GM23338 (cell line): ENCODE measurements at regions not wholly inside any gene's neighbourhood (a gene's known extent, or its start where the extent isn't known, plus 50 kb on each side); places are given as distances from the start of the nearest gene placed in this dataset.

Experiments
- ATAC-seq: fragments of 200-7000 bp; cut with Tn5 transposase; 3 replicates; pipeline ENCODE4 v1.9.1; 2020
- DNase-seq: peaks from one replicate; pipeline ENCODE4 v3.0.0-alpha.2; 2015; ENCODE audit warnings: low spot score
- H2AFZ ChIP-seq: fragments of 200-600 bp; sonication (generic); 2 replicates; pipeline ENCODE4 v1.8.0; 2016; ENCODE audit warnings: antibody characterized with exemption, mild to moderate bottlenecking, moderate library complexity
- H3F3A ChIP-seq: fragments of 200-600 bp; sonication (generic); replicated peaks from 2 replicates; pipeline ENCODE4 v1.8.0; 2017; ENCODE audit warnings: antibody characterized with exemption, mixed run types, low read depth
- H3K27ac ChIP-seq: fragments of 200-600 bp; sonication (generic); 2 replicates; pipeline ENCODE4 v1.6.1; 2016; ENCODE audit warnings: low read depth
- H3K27me3 ChIP-seq: fragments of 200-600 bp; sonication (generic); 2 replicates; pipeline ENCODE4 v1.8.0; 2016; ENCODE audit warnings: mild to moderate bottlenecking, mixed run types, moderate library complexity; ENCODE audit not compliant: insufficient read depth
- H3K36me3 ChIP-seq: fragments of 200-600 bp; sonication (generic); 2 replicates; pipeline ENCODE4 v1.8.0; 2016; ENCODE audit warnings: mild to moderate bottlenecking; ENCODE audit not compliant: insufficient read depth
- H3K4me1 ChIP-seq: fragments of 200-600 bp; sonication (generic); 2 replicates; pipeline ENCODE4 v1.8.0; 2016; ENCODE audit warnings: mild to moderate bottlenecking, moderate library complexity; ENCODE audit not compliant: insufficient read depth
- H3K4me2 ChIP-seq: fragments of 200-600 bp; sonication (generic); 2 replicates; pipeline ENCODE4 v1.7.1; 2017; ENCODE audit warnings: mixed run types
- H3K4me3 ChIP-seq: fragments of 200-600 bp; sonication (generic); 2 replicates; pipeline ENCODE4 v1.6.1; 2016; ENCODE audit warnings: mixed run types
- H3K79me2 ChIP-seq: fragments of 200-600 bp; sonication (generic); replicated peaks from 2 replicates; pipeline ENCODE4 v1.8.0; 2017; ENCODE audit warnings: mild to moderate bottlenecking; ENCODE audit not compliant: insufficient read depth
- H3K9me2 ChIP-seq: fragments of 200-600 bp; sonication (generic); 2 replicates; pipeline ENCODE4 v1.8.0; 2017; ENCODE audit not compliant: insufficient read depth
- H4K20me1 ChIP-seq: fragments of 200-600 bp; sonication (generic); replicated peaks from 2 replicates; pipeline ENCODE4 v1.8.0; 2017; ENCODE audit warnings: mild to moderate bottlenecking; ENCODE audit not compliant: insufficient read depth
- H3K27ac Mint-ChIP-seq: 2 replicates; pipeline ENCODE4 v1.8.0; 2020; ENCODE audit warnings: inconsistent platforms, mild to moderate bottlenecking, moderate library complexity, mixed read lengths
- H3K27me3 Mint-ChIP-seq: 3 replicates; pipeline ENCODE4 v1.8.0; 2022; ENCODE audit warnings: low read depth, mild to moderate bottlenecking, moderate library complexity, mixed read lengths, inconsistent platforms; ENCODE audit not compliant: insufficient read depth, poor library complexity
- H3K36me3 Mint-ChIP-seq: 3 replicates; pipeline ENCODE4 v1.8.0; 2021; ENCODE audit warnings: low read depth, mild to moderate bottlenecking, inconsistent platforms, moderate library complexity, mixed read lengths
- H3K4me1 Mint-ChIP-seq: 3 replicates; pipeline ENCODE4 v1.8.0; 2020; ENCODE audit warnings: mild to moderate bottlenecking, inconsistent platforms, mixed read lengths
- H3K4me3 Mint-ChIP-seq: 3 replicates; pipeline ENCODE4 v1.8.0; 2021; ENCODE audit warnings: moderate library complexity, mild to moderate bottlenecking, inconsistent platforms, mixed read lengths
- H3K9me3 Mint-ChIP-seq: 3 replicates; pipeline ENCODE4 v1.8.0; 2020; ENCODE audit warnings: moderate library complexity, mild to moderate bottlenecking, inconsistent platforms, mixed read lengths
- CREB1 ChIP-seq: fragments of 250-450 bp; sonication (Bioruptor Pico); IDR thresholded peaks from 2 replicates; pipeline ENCODE4 v1.5.0; 2020; ENCODE audit warnings: low read depth, mild to moderate bottlenecking, moderate library complexity
- EZH2 ChIP-seq: fragments of 200-600 bp; sonication (generic); IDR thresholded peaks from one replicate; pipeline ENCODE4 v1.8.0; 2017; ENCODE audit warnings: antibody characterized with exemption, mild to moderate bottlenecking, low read depth; ENCODE audit not compliant: unreplicated experiment
- EZH2phosphoT487 ChIP-seq: fragments of 200-600 bp; sonication (generic); IDR thresholded peaks from one replicate; pipeline ENCODE4 v1.8.1; 2018; ENCODE audit warnings: antibody characterized with exemption; ENCODE audit not compliant: unreplicated experiment
- JUNB ChIP-seq: IDR thresholded peaks from one replicate; pipeline ENCODE4 v1.6.1; 2016; ENCODE audit warnings: antibody characterized with exemption; ENCODE audit not compliant: unreplicated experiment
- NANOG ChIP-seq: IDR thresholded peaks from 2 replicates; pipeline ENCODE4 v1.6.1; 2016; ENCODE audit warnings: antibody characterized with exemption, borderline replicate concordance
- POLR2AphosphoS5 ChIP-seq: IDR thresholded peaks from 2 replicates; pipeline ENCODE4 v1.6.1; 2016; ENCODE audit warnings: antibody characterized with exemption, low read depth
- STAT1 ChIP-seq: IDR thresholded peaks from one replicate; pipeline ENCODE4 v1.6.1; 2016; ENCODE audit warnings: antibody characterized with exemption; ENCODE audit not compliant: unreplicated experiment
- ZNF114 ChIP-seq: fragments of 250-450 bp; sonication (Bioruptor Pico); IDR thresholded peaks from 2 replicates; pipeline ENCODE4 v1.5.0; 2020; ENCODE audit warnings: mild to moderate bottlenecking, moderate library complexity
- TF ChIP-seq, protein P1 (sequence below): IDR thresholded peaks from one replicate; pipeline ENCODE4 v1.6.1; 2018; ENCODE audit warnings: antibody characterized with exemption; ENCODE audit not compliant: unreplicated experiment
- TF ChIP-seq, protein P2 (sequence below), 2 experiments: fragments of 200-600 bp in 1 of 2; sonication (generic) in 1 of 2; conservative IDR thresholded peaks; 2 replicates each; pipeline versions ENCODE4 v1.5.1 to v1.6.1; 2016 to 2017; ENCODE audit warnings: antibody characterized with exemption in 2 of 2, low read depth in 2 of 2, mild to moderate bottlenecking in 2 of 2, moderate library complexity in 1 of 2
- TF ChIP-seq, protein P3 (sequence below): fragments of 250-450 bp; sonication (Bioruptor Pico); IDR thresholded peaks from 2 replicates; pipeline ENCODE4 v1.5.0; 2020; ENCODE audit warnings: mild to moderate bottlenecking, moderate library complexity
- TF ChIP-seq, protein P4 (sequence below): IDR thresholded peaks from 2 replicates; pipeline ENCODE4 v1.6.1; 2016; ENCODE audit warnings: antibody characterized with exemption

DNA sequence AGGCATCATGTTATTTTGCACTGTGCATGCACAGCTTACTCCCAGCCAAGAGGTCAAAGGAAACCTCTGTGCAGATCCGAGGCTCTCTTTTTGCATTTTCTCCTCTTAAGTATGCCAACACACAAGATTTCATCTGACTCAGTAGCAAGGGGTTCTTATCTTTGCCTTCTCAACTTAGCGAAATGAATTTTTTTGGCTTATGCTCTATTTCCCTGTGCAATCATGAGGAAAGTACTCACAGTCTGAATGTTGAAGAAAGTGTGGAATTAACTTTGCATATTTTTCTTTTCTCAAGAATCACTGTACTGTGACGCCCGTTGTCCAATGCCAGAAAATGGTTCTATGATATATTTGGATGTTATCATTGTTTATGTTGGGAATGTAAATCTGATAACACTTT lies 173.5 kb upstream of the FBXL7 start (continued):
- TF ChIP-seq, protein P1, sequence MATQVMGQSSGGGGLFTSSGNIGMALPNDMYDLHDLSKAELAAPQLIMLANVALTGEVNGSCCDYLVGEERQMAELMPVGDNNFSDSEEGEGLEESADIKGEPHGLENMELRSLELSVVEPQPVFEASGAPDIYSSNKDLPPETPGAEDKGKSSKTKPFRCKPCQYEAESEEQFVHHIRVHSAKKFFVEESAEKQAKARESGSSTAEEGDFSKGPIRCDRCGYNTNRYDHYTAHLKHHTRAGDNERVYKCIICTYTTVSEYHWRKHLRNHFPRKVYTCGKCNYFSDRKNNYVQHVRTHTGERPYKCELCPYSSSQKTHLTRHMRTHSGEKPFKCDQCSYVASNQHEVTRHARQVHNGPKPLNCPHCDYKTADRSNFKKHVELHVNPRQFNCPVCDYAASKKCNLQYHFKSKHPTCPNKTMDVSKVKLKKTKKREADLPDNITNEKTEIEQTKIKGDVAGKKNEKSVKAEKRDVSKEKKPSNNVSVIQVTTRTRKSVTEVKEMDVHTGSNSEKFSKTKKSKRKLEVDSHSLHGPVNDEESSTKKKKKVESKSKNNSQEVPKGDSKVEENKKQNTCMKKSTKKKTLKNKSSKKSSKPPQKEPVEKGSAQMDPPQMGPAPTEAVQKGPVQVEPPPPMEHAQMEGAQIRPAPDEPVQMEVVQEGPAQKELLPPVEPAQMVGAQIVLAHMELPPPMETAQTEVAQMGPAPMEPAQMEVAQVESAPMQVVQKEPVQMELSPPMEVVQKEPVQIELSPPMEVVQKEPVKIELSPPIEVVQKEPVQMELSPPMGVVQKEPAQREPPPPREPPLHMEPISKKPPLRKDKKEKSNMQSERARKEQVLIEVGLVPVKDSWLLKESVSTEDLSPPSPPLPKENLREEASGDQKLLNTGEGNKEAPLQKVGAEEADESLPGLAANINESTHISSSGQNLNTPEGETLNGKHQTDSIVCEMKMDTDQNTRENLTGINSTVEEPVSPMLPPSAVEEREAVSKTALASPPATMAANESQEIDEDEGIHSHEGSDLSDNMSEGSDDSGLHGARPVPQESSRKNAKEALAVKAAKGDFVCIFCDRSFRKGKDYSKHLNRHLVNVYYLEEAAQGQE: no peak
- no peak for TF ChIP-seq NANOG
- TF ChIP-seq POLR2AphosphoS5: no peak

DNA sequence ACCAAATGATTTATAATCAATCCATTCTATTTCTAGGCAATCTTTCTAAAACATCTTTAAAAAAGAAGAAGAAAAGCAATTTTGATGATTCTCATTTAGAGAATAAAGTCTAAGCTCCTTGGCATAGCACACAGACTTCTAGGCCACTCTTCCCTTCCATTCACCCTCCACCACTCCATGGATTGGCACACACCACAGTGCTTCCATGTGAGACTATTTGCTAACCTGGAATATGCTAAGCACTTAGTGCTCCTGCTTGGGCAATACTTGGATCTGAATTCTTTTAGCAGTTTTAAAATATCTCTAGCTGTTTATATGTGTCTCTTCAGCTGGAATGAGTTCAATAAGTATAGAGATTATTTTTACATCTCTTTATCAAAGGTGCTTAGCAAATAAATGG lies 177.6 kb upstream of the FBXL7 start:
- Histone ChIP-seq H3K36me3 (no peaks in the 10 kb centered on the region), H3K4me3 (no peak overlapping the region), H3K27ac (no peak overlapping the region), H4K20me1 (no peaks in the 10 kb centered on the region), H3K9me2 (no peaks in the 10 kb centered on the region), H3F3A (no peaks in the 10 kb centered on the region), H3K27me3 (no peaks in the 10 kb centered on the region), H3K4me1 (no peaks in the 10 kb centered on the region), H3K4me2 (no peak overlapping the region), H3K79me2 (no peaks in the 10 kb centered on the region), H2AFZ (no peak overlapping the region)
- Mint-ChIP-seq H3K4me1 (peaks cover 7% of the 10 kb centered on the region; the same call in 2 of the 3 replicates), H3K4me3 (no peak overlapping the region), H3K27ac (no peak overlapping the region), H3K9me3 (no peaks in the 10 kb centered on the region), H3K36me3 (no peaks in the 10 kb centered on the region), H3K27me3 (no peaks in the 10 kb centered on the region)
- ATAC-seq (no peak), DNase-seq (no peak)
- TF ChIP-seq CREB1 (CRISPR knock-in tag) (no peak), ZNF114 (CRISPR knock-in tag) (no peak), EZH2 (no peak), POLR2AphosphoS5 (no peak), NANOG (no peak), EZH2phosphoT487 (no peak), JUNB (no peak), STAT1 (no peak)
- TF ChIP-seq, protein P2, sequence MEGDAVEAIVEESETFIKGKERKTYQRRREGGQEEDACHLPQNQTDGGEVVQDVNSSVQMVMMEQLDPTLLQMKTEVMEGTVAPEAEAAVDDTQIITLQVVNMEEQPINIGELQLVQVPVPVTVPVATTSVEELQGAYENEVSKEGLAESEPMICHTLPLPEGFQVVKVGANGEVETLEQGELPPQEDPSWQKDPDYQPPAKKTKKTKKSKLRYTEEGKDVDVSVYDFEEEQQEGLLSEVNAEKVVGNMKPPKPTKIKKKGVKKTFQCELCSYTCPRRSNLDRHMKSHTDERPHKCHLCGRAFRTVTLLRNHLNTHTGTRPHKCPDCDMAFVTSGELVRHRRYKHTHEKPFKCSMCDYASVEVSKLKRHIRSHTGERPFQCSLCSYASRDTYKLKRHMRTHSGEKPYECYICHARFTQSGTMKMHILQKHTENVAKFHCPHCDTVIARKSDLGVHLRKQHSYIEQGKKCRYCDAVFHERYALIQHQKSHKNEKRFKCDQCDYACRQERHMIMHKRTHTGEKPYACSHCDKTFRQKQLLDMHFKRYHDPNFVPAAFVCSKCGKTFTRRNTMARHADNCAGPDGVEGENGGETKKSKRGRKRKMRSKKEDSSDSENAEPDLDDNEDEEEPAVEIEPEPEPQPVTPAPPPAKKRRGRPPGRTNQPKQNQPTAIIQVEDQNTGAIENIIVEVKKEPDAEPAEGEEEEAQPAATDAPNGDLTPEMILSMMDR (conservative IDR thresholded peaks at IDR 0.05; ENCODE audit: low read depth in 2 of 2): no peak
- TF ChIP-seq, protein P3, sequence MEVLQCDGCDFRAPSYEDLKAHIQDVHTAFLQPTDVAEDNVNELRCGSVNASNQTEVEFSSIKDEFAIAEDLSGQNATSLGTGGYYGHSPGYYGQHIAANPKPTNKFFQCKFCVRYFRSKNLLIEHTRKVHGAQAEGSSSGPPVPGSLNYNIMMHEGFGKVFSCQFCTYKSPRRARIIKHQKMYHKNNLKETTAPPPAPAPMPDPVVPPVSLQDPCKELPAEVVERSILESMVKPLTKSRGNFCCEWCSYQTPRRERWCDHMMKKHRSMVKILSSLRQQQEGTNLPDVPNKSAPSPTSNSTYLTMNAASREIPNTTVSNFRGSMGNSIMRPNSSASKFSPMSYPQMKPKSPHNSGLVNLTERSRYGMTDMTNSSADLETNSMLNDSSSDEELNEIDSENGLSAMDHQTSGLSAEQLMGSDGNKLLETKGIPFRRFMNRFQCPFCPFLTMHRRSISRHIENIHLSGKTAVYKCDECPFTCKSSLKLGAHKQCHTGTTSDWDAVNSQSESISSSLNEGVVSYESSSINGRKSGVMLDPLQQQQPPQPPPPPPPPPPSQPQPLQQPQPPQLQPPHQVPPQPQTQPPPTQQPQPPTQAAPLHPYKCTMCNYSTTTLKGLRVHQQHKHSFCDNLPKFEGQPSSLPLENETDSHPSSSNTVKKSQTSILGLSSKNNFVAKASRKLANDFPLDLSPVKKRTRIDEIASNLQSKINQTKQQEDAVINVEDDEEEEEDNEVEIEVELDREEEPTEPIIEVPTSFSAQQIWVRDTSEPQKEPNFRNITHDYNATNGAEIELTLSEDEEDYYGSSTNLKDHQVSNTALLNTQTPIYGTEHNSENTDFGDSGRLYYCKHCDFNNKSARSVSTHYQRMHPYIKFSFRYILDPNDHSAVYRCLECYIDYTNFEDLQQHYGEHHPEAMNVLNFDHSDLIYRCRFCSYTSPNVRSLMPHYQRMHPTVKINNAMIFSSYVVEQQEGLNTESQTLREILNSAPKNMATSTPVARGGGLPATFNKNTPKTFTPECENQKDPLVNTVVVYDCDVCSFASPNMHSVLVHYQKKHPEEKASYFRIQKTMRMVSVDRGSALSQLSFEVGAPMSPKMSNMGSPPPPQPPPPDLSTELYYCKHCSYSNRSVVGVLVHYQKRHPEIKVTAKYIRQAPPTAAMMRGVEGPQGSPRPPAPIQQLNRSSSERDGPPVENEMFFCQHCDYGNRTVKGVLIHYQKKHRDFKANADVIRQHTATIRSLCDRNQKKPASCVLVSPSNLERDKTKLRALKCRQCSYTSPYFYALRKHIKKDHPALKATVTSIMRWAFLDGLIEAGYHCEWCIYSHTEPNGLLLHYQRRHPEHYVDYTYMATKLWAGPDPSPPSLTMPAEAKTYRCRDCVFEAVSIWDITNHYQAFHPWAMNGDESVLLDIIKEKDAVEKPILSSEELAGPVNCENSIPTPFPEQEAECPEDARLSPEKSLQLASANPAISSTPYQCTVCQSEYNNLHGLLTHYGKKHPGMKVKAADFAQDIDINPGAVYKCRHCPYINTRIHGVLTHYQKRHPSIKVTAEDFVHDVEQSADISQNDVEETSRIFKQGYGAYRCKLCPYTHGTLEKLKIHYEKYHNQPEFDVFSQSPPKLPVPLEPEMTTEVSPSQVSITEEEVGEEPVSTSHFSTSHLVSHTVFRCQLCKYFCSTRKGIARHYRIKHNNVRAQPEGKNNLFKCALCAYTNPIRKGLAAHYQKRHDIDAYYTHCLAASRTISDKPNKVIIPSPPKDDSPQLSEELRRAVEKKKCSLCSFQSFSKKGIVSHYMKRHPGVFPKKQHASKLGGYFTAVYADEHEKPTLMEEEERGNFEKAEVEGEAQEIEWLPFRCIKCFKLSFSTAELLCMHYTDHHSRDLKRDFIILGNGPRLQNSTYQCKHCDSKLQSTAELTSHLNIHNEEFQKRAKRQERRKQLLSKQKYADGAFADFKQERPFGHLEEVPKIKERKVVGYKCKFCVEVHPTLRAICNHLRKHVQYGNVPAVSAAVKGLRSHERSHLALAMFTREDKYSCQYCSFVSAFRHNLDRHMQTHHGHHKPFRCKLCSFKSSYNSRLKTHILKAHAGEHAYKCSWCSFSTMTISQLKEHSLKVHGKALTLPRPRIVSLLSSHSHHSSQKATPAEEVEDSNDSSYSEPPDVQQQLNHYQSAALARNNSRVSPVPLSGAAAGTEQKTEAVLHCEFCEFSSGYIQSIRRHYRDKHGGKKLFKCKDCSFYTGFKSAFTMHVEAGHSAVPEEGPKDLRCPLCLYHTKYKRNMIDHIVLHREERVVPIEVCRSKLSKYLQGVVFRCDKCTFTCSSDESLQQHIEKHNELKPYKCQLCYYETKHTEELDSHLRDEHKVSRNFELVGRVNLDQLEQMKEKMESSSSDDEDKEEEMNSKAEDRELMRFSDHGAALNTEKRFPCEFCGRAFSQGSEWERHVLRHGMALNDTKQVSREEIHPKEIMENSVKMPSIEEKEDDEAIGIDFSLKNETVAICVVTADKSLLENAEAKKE (CRISPR knock-in tag): no peak
- TF ChIP-seq, protein P4, sequence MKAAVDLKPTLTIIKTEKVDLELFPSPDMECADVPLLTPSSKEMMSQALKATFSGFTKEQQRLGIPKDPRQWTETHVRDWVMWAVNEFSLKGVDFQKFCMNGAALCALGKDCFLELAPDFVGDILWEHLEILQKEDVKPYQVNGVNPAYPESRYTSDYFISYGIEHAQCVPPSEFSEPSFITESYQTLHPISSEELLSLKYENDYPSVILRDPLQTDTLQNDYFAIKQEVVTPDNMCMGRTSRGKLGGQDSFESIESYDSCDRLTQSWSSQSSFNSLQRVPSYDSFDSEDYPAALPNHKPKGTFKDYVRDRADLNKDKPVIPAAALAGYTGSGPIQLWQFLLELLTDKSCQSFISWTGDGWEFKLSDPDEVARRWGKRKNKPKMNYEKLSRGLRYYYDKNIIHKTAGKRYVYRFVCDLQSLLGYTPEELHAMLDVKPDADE: no peak
